A549 (cell line): ENCODE measurements at regions not wholly inside any gene's neighbourhood (a gene's known extent, or its start where the extent isn't known, plus 50 kb on each side); places are given as distances from the start of the nearest gene placed in this dataset.

ENCODE experiments used
- ATAC-seq, 2 experiments: fragments of 200-7000 bp in 1 of 2; fragments of >200 bp in 1 of 2; cut with Nextera tagmentation in 1 of 2; cut with Tn5 transposase in 1 of 2; 3 replicates each; pipeline versions ENCODE4 v1.8.0 to v1.9.1; 2018 to 2020; ENCODE audit warnings: mild to moderate bottlenecking in 1 of 2, moderate library complexity in 1 of 2
- CTCF ChIA-PET: fragments of 300-600 bp; sonication (Branson Sonifier 250); formaldehyde crosslinking; extraction: SDS; loops from one replicate; lab custom pipeline; 2021; ENCODE audit warnings: antibody characterized with exemption, inconsistent platforms; lab: Yijun Ruan, JAX
- POLR2A ChIA-PET: fragments of 350-600 bp; formaldehyde crosslinking; extraction: SDS; loops from one replicate; lab custom pipeline; 2021; ENCODE audit warnings: antibody characterized with exemption, inconsistent platforms; lab: Yijun Ruan, JAX
- DNase-seq, 2 experiments: peaks; one replicate each; pipeline versions ENCODE4 v3.0.0 to v3.0.0-alpha.2; 2011 to 2016; ENCODE audit warnings: low read depth in 1 of 2, low spot score in 1 of 2
- FAIRE-seq: peaks from 2 replicates; lab custom pipeline; 2011; peaks lifted over from hg19 to GRCh38; lab: Jason Lieb, UNC
- H3K27ac ChIP-seq, 2 experiments: fragments of >200 bp; sonication (Bioruptor Twin); formaldehyde crosslinking; 3 replicates each; pipeline ENCODE4 v1.5.1; 2016 to 2017
- H3K4me1 ChIP-seq: fragments of >200 bp; sonication (Bioruptor Twin); formaldehyde crosslinking; 3 replicates; pipeline ENCODE4 v1.6.1; 2016
- H3K4me2 ChIP-seq: fragments of >200 bp; sonication (Bioruptor Twin); formaldehyde crosslinking; 3 replicates; pipeline ENCODE4 v1.6.1; 2016
- H3K4me3 ChIP-seq: fragments of >200 bp; sonication (Bioruptor Twin); formaldehyde crosslinking; 3 replicates; pipeline ENCODE4 v1.5.1; 2016
- H3K9me3 ChIP-seq: fragments of >200 bp; sonication (Bioruptor Twin); formaldehyde crosslinking; 3 replicates; pipeline ENCODE4 v1.6.1; 2016
- ATOH8 ChIP-seq: fragments of 250-450 bp; sonication (Bioruptor Pico); IDR thresholded peaks from 2 replicates; pipeline ENCODE4 v1.5.0; 2020; ENCODE audit warnings: low read depth, mild to moderate bottlenecking, moderate library complexity
- BCL3 ChIP-seq: fragments of >200 bp; sonication (Bioruptor Twin); formaldehyde crosslinking; IDR thresholded peaks from 3 replicates; pipeline ENCODE4 v1.6.1; 2016
- BHLHE40 ChIP-seq: IDR thresholded peaks from 2 replicates; pipeline ENCODE4 v1.6.1; 2012; ENCODE audit warnings: low read depth, low read length, inconsistent platforms
- CBX2 ChIP-seq: fragments of 200-600 bp; sonication (generic); IDR thresholded peaks from 2 replicates; pipeline ENCODE4 v1.6.1; 2016; ENCODE audit warnings: low read depth, mild to moderate bottlenecking, borderline replicate concordance
- CTCF ChIP-seq: fragments of >200 bp; sonication (Bioruptor Twin); formaldehyde crosslinking; IDR thresholded peaks from 3 replicates; pipeline ENCODE4 v1.5.1; 2016
- E2F6 ChIP-seq: IDR thresholded peaks from 2 replicates; pipeline ENCODE4 v1.6.1; 2012; ENCODE audit warnings: low read depth, borderline replicate concordance
- EHF ChIP-seq: fragments of 250-450 bp; sonication (Bioruptor Pico); IDR thresholded peaks from 2 replicates; pipeline ENCODE4 v1.5.0; 2020; ENCODE audit warnings: mild to moderate bottlenecking
- EHMT2 ChIP-seq: fragments of 200-600 bp; sonication (generic); IDR thresholded peaks from 2 replicates; pipeline ENCODE4 v1.6.1; 2016; ENCODE audit warnings: antibody characterized with exemption, low read depth, mild to moderate bottlenecking, moderate library complexity
- ESRRA ChIP-seq: fragments of 150-350 bp; IDR thresholded peaks from 2 replicates; pipeline ENCODE4 v1.6.1; 2014; ENCODE audit warnings: mild to moderate bottlenecking, low read length, borderline replicate concordance
- HEYL ChIP-seq: fragments of 250-450 bp; sonication (Bioruptor Pico); IDR thresholded peaks from 2 replicates; pipeline ENCODE4 v1.8.0; 2021; ENCODE audit warnings: mild to moderate bottlenecking, moderate library complexity
- HOXA7 ChIP-seq: fragments of 250-450 bp; sonication (Bioruptor Pico); IDR thresholded peaks from 2 replicates; pipeline ENCODE4 v1.5.0; 2020; ENCODE audit warnings: mild to moderate bottlenecking, moderate library complexity
- HOXB13 ChIP-seq: fragments of 250-450 bp; sonication (Bioruptor Pico); IDR thresholded peaks from 2 replicates; pipeline ENCODE4 v1.5.0; 2020; ENCODE audit warnings: low read depth, mild to moderate bottlenecking, moderate library complexity
- JUNB ChIP-seq: fragments of >200 bp; sonication (Bioruptor Twin); formaldehyde crosslinking; IDR thresholded peaks from 2 replicates; pipeline ENCODE4 v1.6.1; 2016
- KDM1A ChIP-seq: fragments of 200-600 bp; sonication (generic); IDR thresholded peaks from 2 replicates; pipeline ENCODE4 v1.6.1; 2016; ENCODE audit warnings: low read depth, mild to moderate bottlenecking
- KDM5A ChIP-seq: fragments of 200-600 bp; sonication (generic); IDR thresholded peaks from 2 replicates; pipeline ENCODE4 v1.6.1; 2016; ENCODE audit warnings: antibody characterized with exemption, mild to moderate bottlenecking
- MAX ChIP-seq: IDR thresholded peaks from 2 replicates; pipeline ENCODE4 v1.6.1; 2012
- MYC ChIP-seq: IDR thresholded peaks from 2 replicates; pipeline ENCODE4 v1.6.1; 2012; ENCODE audit warnings: mild to moderate bottlenecking, inconsistent platforms, low read length, improper control_type of control experiment, borderline replicate concordance
- NPAS2 ChIP-seq: fragments of 250-450 bp; sonication (Bioruptor Pico); IDR thresholded peaks from 2 replicates; pipeline ENCODE4 v1.8.0; 2022; ENCODE audit warnings: mild to moderate bottlenecking, moderate library complexity, borderline replicate concordance
- NR3C1 ChIP-seq: fragments of >200 bp; sonication (Bioruptor Twin); formaldehyde crosslinking; IDR thresholded peaks from 3 replicates; pipeline ENCODE4 v1.6.1; 2017
- PBX3 ChIP-seq: IDR thresholded peaks from 2 replicates; pipeline ENCODE4 v1.6.1; 2012
- POLR2A ChIP-seq: IDR thresholded peaks from 2 replicates; pipeline ENCODE4 v1.6.1; 2012; ENCODE audit warnings: mild to moderate bottlenecking, low read length
- POLR2AphosphoS2 ChIP-seq: conservative IDR thresholded peaks from 2 replicates; pipeline ENCODE4 v1.6.1; 2012; ENCODE audit warnings: low read length, improper control_type of control experiment, inconsistent platforms
- RAD21 ChIP-seq, 2 experiments: fragments of >200 bp in 1 of 2; sonication (Bioruptor Twin) in 1 of 2; formaldehyde crosslinking in 1 of 2; IDR thresholded peaks in 1 of 2; conservative IDR thresholded peaks in 1 of 2; 2 replicates in 1 of 2; 3 replicates in 1 of 2; pipeline ENCODE4 v1.6.1; 2012 to 2018; ENCODE audit warnings: inconsistent platforms in 1 of 2
- RFX5 ChIP-seq: fragments of 450-650 bp; IDR thresholded peaks from 2 replicates; pipeline ENCODE4 v1.7.1; 2014; ENCODE audit warnings: antibody characterized with exemption, mild to moderate bottlenecking, moderate library complexity
- RNF2 ChIP-seq: fragments of 200-600 bp; sonication (generic); IDR thresholded peaks from 2 replicates; pipeline ENCODE4 v1.6.1; 2016; ENCODE audit warnings: low read depth, mild to moderate bottlenecking, antibody characterized with exemption, moderate library complexity, borderline replicate concordance
- TFCP2L1 ChIP-seq: fragments of 250-450 bp; sonication (Bioruptor Pico); IDR thresholded peaks from 2 replicates; pipeline ENCODE4 v1.5.0; 2021; ENCODE audit warnings: mild to moderate bottlenecking
- TP53 ChIP-seq: fragments of 250-450 bp; sonication (Bioruptor Pico); IDR thresholded peaks from 2 replicates; pipeline ENCODE4 v1.5.0; 2021; ENCODE audit warnings: mild to moderate bottlenecking, moderate library complexity
- USF2 ChIP-seq: fragments of 450-650 bp; IDR thresholded peaks from 2 replicates; pipeline ENCODE4 v1.6.1; 2014; ENCODE audit warnings: antibody characterized with exemption
- ZSCAN20 ChIP-seq: fragments of 250-450 bp; sonication (Bioruptor Pico); IDR thresholded peaks from 2 replicates; pipeline ENCODE4 v1.8.0; 2022; ENCODE audit warnings: mild to moderate bottlenecking, moderate library complexity
- WGBS: methylation state at CpG from one replicate; pipeline ENCODE4 v1.1.6; 2017; ENCODE audit errors: missing lambda C conversion rate; 5-methylcytosine and 5-hydroxymethylcytosine counted together

GRCh38 chr4:132395561-132395960, 753.5 kb upstream of the PCDH10 start:
- FAIRE-seq (no peak), ATAC-seq (no peak), DNase-seq (no peak)
- Histone ChIP-seq H3K4me2 (no peak overlapping the region), H3K4me3 (no peak overlapping the region), H3K4me1 (no peaks in the 10 kb centered on the region), H3K9me3 (no peaks in the 10 kb centered on the region), H3K27ac (no peak overlapping the region)
- TF ChIP-seq TP53 (CRISPR knock-in tag) (no peak), TFCP2L1 (no peak), NPAS2 (CRISPR knock-in tag) (no peak), MYC (no peak), RAD21 (conservative IDR thresholded peaks at IDR 0.05 in 1 of 2, IDR thresholded peaks at IDR 0.05 in 1 of 2) (no peak), HOXA7 (CRISPR knock-in tag) (no peak), NR3C1 (no peak), CBX2 (no peak), ESRRA (no peak), RFX5 (no peak), E2F6 (no peak), ZSCAN20 (CRISPR knock-in tag) (no peak), EHMT2 (no peak), BCL3 (no peak), MAX (no peak), CTCF (no peak), POLR2A (no peak)
- 27% methylated on average over 1 of the region's 1 CpG for WGBS
- POLR2A ChIA-PET = no interaction called here
- CTCF ChIA-PET = no interaction called here

- ATAC-seq (no peak), FAIRE-seq (no peak), DNase-seq (no peak)
- H3K4me3 ChIP-seq = no peak overlapping the region
- WGBS = 59% methylated on average over 1 of the region's 1 CpG
- no peaks in the 10 kb centered on the region for H3K4me1 ChIP-seq
- ChIA-PET CTCF (no interaction called here), POLR2A (no interaction called here)
- no peaks in the 10 kb centered on the region for H3K9me3 ChIP-seq
- no peak for TF ChIP-seq POLR2AphosphoS2
- TF ChIP-seq HEYL = no peak
- no peak for TF ChIP-seq EHF (CRISPR knock-in tag)
- TF ChIP-seq RNF2 = no peak
- TF ChIP-seq JUNB = no peak
- TF ChIP-seq KDM1A = no peak
- TF ChIP-seq MAX = no peak
- no peak for TF ChIP-seq KDM5A
- TF ChIP-seq POLR2A = no peak
- no peak for TF ChIP-seq ATOH8
- no peak for TF ChIP-seq MYC
- no peak for TF ChIP-seq PBX3
- no peak for TF ChIP-seq TP53 (CRISPR knock-in tag)
- no peak for TF ChIP-seq USF2
- no peak for TF ChIP-seq BHLHE40
- no peak for TF ChIP-seq HOXB13 (CRISPR knock-in tag)
- no peak for TF ChIP-seq ESRRA
- TF ChIP-seq RFX5 = no peak
- H3K27ac ChIP-seq = no peak overlapping the region
- no peak overlapping the region for H3K4me2 ChIP-seq
These were observed 752.5 kb upstream of the PCDH10 start for GRCh38 chr4:132396636-132397035.
